Stimulated activated CD4-positive, alpha-beta T cell treated with anti-CD3 and anti-CD28 coated beads, Interleukin-4, amount 100 ng/mL, for 48 hours (primary cell): ENCODE measurements at regions not wholly inside any gene's neighbourhood (a gene's known extent, or its start where the extent isn't known, plus 50 kb on each side); places are given as distances from the start of the nearest gene placed in this dataset.
"Not testable (repeated sequence)": the region's sequence is repeated elsewhere in the genome, so short reads cannot be mapped to it uniquely, and the experiment has no call there.

Experiments
- DNase-seq, 2 donors: peaks; one replicate each; pipeline ENCODE4 v3.0.0-alpha.2; 2020; ENCODE audit warnings: low read depth in 2 of 2

DNA sequence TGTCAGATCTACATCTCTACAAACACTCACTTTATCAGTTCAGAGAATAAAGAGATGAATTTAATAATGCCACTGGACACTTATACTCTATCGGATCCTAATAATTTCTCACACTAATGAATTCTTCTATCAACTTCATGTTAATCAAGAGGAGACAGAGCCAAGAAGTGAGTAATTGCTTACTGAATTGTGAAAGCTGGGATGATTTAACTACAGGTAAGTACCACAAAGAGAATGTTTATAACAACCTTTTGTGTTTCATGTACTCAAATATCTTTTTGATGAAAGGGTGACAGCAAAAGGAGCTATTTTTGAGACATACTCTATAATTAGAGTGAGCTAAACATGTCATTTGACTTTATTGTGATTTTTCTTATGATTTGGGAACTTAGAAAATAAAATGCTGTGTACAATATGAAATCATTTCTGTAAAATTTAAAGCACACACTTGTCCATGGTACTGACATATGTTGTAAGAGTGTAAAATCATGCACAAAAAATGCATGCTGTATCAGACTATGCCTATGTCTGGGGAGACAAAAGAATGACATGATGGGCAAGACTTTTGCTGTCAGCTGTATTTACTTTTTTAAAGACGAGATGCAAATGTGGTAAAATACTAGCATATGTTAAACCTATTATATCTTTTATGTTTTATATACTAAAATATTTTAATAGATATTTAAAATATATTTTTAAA is 361.2 kb downstream of the CCER1 start:
- no peak for DNase-seq

GRCh38 chr12:90589956-90590355 is 365.0 kb downstream of the CCER1 start:
- no peak for DNase-seq

DNA sequence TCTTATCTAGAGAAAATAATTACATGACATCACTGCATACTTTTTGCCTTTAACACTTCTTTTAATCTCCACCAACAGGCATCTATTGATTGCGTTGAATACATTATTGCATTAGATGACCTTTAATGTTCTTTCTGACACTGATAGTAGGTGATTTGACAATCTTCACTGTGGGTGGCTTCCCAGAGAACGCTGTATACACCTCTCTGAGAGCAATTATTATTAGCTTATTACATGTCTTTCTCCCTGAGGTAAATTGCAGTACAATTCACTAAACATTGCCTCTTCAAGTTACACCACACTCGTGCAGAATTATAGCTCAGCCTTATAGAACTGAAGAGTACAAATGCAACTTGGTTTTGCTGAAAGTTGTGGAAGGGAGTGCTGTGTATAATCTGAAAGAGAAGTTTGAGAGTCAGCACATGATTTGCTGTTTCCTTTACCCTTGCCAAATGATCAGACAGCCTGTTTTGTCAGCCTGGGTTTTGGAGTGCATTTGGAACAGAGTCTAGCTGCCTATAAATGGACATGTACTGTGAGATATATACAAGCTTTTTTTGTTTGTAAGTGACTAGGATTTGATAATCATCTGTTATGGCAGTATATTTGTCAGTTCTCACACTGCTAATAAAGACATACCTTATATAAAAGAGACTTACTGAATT is 369.2 kb downstream of the CCER1 start:
- DNase-seq = no peak

DNA sequence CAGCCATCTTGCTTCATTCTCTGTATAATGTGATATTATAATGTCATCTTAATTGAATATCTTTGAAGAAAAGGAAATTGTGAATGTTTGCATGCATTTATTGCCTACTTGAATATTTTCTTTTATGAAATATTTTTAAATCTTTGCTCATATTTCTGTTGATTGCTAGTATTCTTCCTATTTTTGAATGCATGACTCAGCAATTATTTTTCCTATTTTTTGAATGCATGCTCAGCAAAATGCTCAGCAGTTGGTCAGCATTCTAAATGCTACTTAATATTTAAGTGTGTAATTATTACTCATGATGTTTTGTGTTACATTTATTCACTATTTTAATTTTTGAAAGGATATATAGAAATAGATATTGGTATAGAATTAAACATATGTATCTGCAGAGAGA is 378.3 kb downstream of the CCER1 start:
- no peak for DNase-seq

GRCh38 chr12:90575995-90576394 is 379.0 kb downstream of the CCER1 start:
- no peak for DNase-seq

DNA sequence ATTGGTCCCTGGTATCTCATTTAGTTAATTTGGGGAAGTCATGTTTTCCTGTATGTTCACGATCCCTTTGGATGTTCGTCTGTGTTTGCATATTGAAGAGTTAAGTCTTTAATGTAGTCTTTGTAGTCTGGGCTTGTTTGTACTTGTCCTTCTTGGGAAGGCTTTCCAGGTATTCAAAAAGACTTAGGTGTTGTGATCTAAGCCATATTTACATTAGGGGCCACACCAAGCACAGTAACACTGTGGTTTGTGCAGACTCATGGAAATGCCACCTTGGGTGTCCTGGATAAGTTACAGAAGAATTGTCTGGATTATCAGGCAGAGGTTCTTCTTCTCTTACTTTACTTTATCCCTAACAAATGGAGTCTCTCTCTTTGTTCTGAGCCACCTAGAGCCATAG is 380.3 kb downstream of the CCER1 start:
- no peak for DNase-seq

- DNase-seq = no peak
Measured at GRCh38 chr12:90572778-90573177, 382.2 kb downstream of the CCER1 start.

DNA sequence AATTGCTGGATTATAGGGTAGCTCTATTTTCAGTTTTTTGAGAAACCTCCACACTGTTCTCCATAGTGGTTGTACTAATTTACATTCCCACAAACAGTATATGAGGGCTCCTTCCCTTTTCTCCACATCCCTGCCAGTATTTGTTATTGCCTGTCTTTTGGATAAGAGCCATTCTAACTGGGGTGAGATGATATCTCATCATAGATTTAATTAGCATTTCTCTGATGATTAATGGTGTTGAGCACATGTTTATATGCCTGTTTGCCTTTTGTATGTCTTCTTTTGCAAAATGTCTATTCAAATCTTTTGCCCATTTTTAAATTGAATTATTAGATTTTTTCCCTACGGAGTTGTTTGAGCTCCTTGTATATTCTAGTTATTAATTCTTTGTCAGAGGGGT is 385.3 kb downstream of the CCER1 start:
- no peak for DNase-seq

- no peak for DNase-seq
Measured at GRCh38 chr12:90562671-90563070, 392.3 kb downstream of the CCER1 start.

GRCh38 chr12:90548595-90548994 is 406.4 kb downstream of the CCER1 start:
- no peak for DNase-seq

- DNase-seq = no peak
Measured at GRCh38 chr12:90546511-90546910, 408.5 kb downstream of the CCER1 start.

GRCh38 chr12:90543841-90544240 is 411.1 kb downstream of the CCER1 start:
- no peak for DNase-seq

DNA sequence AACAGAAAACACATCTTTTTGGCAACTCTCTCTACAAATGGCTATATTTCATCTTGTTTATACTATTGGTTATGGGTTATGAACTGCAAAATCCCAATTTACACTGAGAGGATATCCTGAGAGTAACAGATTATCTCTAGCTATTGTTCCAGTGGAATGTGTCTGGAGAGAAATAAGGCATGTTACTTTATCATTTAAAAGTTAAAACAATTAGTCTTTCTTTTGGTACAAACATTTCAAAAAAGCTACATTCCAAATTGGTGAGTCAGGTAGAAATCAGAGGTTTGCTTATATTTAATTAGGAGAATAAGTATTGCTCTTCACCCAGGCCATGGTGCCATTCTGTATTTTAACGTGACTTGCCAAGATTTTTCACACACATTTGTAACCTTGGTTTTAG is 411.6 kb downstream of the CCER1 start:
- no peak for DNase-seq

GRCh38 chr12:90542852-90543251 is 412.1 kb downstream of the CCER1 start:
- DNase-seq = not testable (repeated sequence)

GRCh38 chr12:90533828-90534227 is 421.1 kb downstream of the CCER1 start:
- not testable (repeated sequence) for DNase-seq

DNA sequence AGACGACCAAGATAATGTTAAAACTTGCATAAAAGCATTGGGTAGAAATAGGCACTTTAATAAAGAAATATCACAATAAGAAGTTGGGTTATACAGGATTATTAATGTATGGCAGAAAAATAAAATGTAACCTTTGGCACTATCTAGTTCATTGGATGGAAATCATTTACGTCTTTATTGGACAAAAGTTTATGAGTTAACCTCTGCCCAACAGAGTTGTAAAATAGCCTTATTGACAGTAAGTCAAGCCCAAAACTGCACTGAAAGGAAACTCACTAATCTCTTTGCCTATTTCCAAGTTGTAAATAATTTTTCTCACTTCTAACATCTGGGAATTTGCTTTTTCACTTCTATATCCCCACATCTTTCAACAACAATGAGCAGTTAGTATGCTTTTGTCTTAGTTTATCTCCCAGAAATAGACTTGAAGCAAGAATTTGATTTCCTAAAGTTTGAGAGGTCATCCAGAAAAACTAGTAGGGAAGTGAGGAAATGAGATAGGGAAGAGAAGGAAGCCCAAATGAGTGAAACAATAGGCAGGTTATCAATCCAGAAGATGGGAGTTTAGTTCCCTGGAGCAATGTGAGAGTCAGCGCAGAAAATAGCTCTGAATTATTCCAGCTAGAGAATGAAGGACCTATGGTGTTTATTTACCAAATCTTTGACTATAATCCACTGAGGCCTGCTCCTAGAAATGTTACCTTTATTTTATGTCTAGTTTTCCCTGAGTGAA is 434.8 kb downstream of the CCER1 start:
- no peak for DNase-seq

DNA sequence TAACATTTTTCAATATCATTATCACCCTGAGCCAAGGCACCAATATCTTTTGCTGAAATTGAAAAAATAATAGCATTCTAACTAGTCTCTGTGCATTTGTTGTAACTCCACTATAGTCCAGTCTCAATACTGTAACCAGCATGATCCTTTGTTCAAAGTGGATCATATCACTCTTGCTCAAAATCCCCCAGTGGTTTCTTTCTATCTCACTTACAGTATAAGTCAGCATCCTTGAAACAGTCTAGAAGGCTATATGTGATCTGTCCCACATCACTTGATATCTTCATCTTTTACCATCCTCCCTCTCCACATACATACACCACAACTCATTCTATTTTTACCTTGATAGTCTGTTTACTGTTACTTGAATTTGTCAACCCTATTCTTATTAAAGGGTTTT is 435.7 kb downstream of the CCER1 start:
- no peak for DNase-seq

DNA sequence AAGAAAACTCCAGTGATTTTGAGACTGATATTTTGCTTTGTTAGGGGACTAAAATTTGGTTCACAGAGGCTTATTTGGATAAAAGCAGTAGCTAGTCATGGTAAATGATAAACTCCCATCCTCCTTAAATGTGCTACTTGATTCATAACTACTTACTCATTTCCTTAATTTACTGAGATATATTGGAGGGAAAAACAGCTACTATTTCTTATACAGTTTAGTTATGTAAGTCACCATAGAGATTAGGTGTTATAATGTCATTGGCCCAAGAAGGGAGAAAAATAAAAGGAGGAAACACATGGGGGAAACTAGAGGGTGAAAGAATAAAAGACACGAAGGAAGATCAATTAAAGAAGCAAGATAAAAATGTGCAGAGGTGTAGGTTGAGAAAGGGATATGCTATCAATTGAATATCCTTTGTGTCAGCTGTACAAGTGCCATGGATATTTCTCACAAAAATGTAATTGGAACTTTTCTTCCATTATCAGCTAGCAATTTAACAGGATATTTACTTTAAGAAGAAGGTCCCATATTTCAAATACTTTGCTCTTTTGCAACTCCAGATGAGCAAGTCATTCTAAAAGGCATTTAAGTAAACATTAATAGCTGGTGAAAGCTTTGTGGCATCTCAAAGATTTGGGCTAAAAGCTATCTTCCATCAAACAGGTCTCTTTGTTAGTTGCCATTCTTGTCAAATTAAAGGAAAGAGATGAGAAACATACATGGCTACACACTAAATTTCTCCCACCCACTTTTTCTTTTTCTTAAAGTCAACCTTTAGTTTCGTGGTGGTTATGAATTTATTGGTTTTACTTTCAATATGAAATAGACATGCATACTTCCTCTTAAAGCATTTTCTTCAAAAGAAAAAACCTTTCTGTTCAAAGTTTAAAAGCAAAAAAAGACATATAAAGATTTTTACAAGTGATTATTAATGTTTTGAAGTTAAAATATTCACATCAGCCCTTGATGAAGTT is 439.5 kb downstream of the CCER1 start:
- DNase-seq = no peak

DNA sequence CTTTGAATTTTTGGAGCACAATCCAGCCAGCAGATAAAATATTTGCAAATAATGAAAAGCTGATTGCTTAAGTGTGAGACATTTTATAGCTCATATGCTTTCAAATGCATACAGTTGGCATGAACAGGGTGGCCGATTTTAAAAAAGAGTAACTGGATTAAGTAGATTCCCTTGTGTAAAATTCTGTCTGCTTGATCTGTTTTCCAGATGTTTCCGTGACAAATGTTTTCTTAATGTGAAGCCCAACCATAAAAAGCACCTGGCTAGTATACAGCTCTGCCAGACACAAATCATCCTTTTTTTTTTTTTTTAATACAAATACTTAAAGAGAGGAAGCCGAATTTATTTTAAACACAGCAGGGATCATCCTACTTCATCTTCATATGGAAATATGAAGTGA is 440.7 kb downstream of the CCER1 start:
- no peak for DNase-seq

DNA sequence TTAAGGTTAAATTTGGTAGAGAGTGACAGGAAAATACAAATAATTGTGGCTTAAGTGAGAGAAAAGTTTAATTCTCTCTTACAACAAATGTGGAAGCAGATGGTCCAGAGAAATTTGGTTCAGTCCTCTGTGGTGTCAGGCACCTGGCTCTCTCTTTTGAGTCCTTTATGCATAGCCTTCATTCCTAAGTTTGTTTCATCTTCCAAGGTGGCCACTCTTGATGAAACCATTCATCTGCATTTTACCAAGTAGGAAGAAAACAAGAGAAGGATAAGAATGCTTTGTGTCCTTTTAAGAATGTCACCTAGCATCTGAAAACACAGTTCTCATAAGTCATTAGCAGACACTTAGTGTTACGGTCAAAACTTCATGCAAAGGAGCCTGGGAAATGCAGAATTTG is 442.5 kb downstream of the CCER1 start:
- no peak for DNase-seq

- no peak for DNase-seq
Measured at GRCh38 chr12:90510948-90511347, 444.0 kb downstream of the CCER1 start.

GRCh38 chr12:90504806-90505205 is 450.2 kb downstream of the CCER1 start:
- no peak for DNase-seq
